GM12864 (cell line): ENCODE measurements at regions not wholly inside any gene's neighbourhood (a gene's known extent, or its start where the extent isn't known, plus 50 kb on each side); places are given as distances from the start of the nearest gene placed in this dataset.

Experiments used
- DNase-seq: peaks from one replicate; pipeline ENCODE4 v3.0.0-alpha.2; 2011; ENCODE audit warnings: low read depth
- H3K4me3 ChIP-seq: 2 replicates; pipeline ENCODE4 v1.5.1; 2011; ENCODE audit warnings: mild to moderate bottlenecking, low read depth, low read length, control low read depth
- CTCF ChIP-seq: IDR thresholded peaks from 2 replicates; pipeline ENCODE4 v1.5.1; 2011; ENCODE audit warnings: low read depth, mild to moderate bottlenecking, moderate library complexity, low read length, control low read depth, inconsistent platforms; ENCODE audit errors: missing control alignments

- no peak for TF ChIP-seq CTCF
- no peak overlapping the region for H3K4me3 ChIP-seq
- no peak for DNase-seq
Observed at GRCh38 chr7:113483657-113484056, 365.3 kb upstream of the SMIM30 start.

- no peak for TF ChIP-seq CTCF
- DNase-seq: no peak
- H3K4me3 ChIP-seq: no peak overlapping the region
Observed at GRCh38 chr7:113480537-113480936, 362.2 kb upstream of the SMIM30 start.

- no peak overlapping the region for H3K4me3 ChIP-seq
- no peak for DNase-seq
- no peak for TF ChIP-seq CTCF
Observed at GRCh38 chr7:113464096-113464855, 345.9 kb upstream of the SMIM30 start.

- TF ChIP-seq CTCF: no peak
- H3K4me3 ChIP-seq: no peak overlapping the region
- no peak for DNase-seq
Observed at GRCh38 chr7:113460067-113460466, 341.7 kb upstream of the SMIM30 start.

GRCh38 chr7:113456533-113456932 lies 338.2 kb upstream of the SMIM30 start:
- no peak for TF ChIP-seq CTCF
- no peak overlapping the region for H3K4me3 ChIP-seq
- no peak for DNase-seq

- no peak for TF ChIP-seq CTCF
Observed at GRCh38 chr7:113454597-113455169, 336.3 kb upstream of the SMIM30 start.

GRCh38 chr7:113452245-113452644 lies 333.9 kb upstream of the SMIM30 start:
- no peak overlapping the region for H3K4me3 ChIP-seq
- TF ChIP-seq CTCF: no peak
- no peak for DNase-seq

More at GRCh38 chr7:113454597-113455169, 336.3 kb upstream of the SMIM30 start:
- H3K4me3 ChIP-seq: no peak overlapping the region
- no peak for DNase-seq
